HG02759 (cell line): ENCODE measurements at regions not wholly inside any gene's neighbourhood (a gene's known extent, or its start where the extent isn't known, plus 50 kb on each side); places are given as distances from the start of the nearest gene placed in this dataset.

Source experiments
- ATAC-seq: cut with Tn5 transposase; IDR thresholded peaks from one replicate; pipeline ENCODE4 v1.9.1; 2021; ENCODE audit warnings: mild to moderate bottlenecking, moderate library complexity; ENCODE audit not compliant: unreplicated experiment

DNA sequence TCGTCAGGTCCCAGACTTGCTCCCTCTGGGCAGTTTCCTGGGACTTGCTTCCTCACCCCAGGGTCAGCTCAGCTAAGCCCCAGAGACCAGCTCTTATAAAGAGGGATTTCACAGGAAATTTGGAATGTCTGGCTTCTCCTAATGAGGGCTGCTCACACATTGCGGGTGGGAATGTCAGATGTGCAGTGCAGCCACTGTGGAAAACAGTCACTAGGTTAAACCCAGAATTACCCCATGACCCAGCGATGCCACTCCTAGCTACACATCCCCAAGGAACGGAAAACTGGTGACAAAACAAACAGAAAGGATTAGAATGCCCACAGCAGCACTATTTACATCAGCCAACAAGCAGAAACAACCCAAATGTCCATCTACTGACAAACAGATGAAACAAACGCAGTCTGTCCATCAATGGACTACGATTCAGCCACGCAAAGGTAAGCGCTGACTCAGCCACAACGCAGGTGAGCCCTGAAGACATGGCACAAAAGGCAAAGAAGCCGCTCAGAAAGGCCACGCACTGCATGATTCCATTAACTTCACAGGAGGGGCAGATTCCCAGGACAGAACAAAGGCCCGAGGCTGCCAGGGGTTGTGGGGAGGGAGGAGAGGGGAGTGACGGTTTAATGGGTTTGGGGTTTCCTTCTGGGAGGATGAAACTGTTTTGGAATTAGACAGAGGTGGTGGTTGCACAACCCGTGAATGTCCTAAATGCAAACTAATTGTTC, 63.0 kb downstream of the NCOR2 start:
- no peak for ATAC-seq

DNA sequence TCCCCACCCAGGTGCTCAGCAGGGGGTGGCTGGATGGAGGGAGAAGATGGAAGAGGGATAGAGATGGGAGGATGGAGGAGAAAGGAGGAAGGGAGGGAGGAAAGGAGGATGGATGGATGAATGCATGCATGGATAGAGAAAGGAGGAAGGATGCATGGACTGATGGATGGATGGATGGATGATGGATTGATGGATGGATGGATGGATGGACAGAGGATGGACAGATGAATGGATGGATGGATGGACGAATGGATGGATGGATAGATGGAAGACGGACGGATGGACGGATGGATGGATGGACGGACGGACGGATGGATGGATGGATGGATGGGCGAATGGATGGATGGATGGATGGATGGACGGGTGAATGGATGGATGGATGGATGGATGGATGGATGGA, 64.1 kb downstream of the NCOR2 start:
- no peak for ATAC-seq

GRCh38 chr12:124502379-124502778, 65.0 kb downstream of the NCOR2 start:
- ATAC-seq, result no peak

- no peak for ATAC-seq
Observed at GRCh38 chr12:124501827-124502226, 65.6 kb downstream of the NCOR2 start.

DNA sequence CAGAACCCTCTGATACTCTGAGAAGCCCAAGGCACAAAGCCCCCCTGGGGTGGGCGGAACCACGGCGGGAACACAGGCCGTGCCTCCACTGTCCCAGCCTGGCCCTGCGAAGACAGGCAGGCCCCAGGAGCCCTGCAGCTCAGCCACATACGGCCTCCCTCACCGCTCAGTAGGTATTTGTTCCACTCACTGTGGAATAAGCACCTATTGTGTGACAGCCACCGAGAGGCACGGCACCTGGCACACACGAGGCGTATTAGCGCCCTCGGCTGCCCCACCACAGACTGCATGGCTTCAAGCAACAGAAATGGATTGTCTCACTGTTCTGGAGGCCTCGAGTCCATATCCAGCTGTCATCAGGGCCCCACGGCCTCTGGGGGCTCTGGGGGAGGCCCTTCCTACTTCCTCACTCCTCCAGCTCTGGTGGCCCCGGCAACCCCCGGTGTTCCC, 66.3 kb downstream of the NCOR2 start:
- ATAC-seq, result no peak

DNA sequence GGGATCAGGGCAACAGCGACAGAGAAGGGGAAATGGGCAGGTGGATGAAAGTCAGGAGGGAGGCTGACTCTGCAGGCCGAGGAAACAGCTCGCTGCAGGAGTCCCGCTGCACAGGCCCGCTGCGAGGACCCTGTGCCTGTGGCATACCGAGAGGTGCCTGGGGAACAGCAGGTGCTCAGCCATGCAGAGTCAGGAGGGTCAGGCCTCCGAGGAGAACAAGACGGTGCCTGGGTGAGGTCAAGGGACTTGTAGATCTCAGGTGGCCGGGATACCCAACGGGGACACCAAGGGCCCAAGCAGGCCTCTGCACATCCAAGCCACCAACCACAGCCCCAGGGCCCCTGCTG, 67.5 kb downstream of the NCOR2 start:
- ATAC-seq, result no peak

DNA sequence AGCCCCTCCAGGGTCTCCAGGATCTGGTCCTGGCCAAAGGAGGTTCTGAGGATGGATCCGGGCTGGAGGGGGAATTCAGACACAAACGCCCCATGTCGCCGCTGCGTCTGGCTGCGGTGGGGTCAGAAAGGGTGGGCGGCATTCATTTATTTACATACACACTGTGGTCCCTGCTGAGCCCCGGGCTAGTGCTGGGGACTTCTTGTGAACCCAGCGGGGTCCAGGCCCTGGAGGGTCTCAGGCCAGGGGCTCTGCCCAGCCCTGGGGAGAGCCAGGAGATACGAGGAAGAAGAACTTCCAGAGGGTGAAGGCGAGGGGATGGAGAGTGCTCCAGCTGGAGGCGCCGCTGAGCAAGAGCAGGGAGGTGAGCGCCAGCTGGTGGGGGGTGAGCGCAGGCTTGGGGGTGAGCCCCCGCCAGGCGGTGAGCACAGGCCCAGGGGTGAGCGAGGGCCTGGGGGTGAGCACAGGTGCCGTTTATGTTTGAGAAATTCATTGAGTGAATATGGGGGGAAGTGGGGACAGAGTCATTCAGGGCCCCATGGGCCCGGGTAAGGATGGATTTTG, 68.1 kb downstream of the NCOR2 start:
- ATAC-seq, result no peak

DNA sequence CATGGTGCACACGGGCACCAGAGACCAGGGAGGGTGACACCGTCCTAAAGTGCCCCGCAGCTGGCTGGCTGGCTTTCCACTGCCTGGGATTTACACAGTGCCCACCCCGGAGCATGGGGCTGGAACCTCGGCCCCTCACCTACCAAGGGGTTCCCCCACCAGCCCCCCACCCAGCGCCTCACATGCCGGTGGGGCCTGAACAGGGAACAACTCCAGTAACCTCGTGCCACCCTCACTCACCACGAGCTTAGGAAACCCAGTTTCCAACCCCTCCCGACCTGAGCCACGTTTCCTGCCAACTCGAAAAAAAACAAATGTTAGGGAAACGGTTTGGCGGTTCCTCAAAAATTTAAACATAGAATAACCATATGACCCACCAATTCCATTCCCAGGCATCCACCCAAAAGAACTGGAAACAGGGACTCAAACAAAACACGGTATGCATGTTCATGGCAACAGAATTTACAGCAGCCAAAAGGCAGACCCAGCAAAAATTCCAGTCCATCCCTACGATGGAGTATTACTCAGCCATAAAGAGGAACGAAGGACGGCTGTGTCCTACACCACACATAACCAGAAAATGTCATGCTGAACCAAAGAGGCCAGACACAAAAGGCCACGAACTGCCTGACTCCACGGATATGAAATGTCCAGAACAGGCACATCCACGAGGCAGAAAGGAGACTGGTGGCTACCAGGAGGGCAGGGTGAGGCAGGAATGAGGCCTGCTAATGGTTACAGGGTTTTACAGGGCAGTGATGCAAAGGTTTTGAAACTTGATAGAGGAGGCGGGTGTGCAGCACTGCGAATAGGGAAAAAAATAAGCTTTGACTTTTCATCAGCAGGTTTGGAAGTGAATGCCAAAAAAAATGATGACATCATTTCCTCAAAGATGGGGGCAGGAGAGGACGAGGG, 68.9 kb downstream of the NCOR2 start:
- ATAC-seq, result no peak

DNA sequence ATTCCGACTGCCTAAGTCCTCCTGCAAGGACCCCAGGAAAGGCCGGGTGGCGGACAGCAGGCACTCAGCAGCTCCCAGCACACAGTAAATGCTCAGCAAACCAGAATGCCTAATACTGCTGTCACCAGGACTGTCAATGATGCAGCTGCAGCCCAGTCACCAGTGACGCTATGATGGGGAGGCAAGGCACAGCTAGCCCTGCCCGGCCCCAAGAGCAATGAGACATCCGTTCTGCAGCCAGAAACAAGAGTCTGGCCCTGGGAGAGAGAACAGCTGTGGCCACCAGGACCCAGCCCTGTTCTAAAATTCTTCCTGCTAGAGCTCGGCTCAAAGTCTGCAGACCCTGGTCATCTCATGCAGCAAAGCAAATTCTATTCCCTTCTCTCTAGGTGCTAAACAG, 69.8 kb downstream of the NCOR2 start:
- no peak for ATAC-seq

GRCh38 chr12:124497039-124497438, 70.4 kb downstream of the NCOR2 start:
- ATAC-seq, result no peak

GRCh38 chr12:124496584-124496983, 70.8 kb downstream of the NCOR2 start:
- no peak for ATAC-seq

GRCh38 chr12:124495194-124495983, 72.0 kb downstream of the NCOR2 start:
- ATAC-seq, result no peak

DNA sequence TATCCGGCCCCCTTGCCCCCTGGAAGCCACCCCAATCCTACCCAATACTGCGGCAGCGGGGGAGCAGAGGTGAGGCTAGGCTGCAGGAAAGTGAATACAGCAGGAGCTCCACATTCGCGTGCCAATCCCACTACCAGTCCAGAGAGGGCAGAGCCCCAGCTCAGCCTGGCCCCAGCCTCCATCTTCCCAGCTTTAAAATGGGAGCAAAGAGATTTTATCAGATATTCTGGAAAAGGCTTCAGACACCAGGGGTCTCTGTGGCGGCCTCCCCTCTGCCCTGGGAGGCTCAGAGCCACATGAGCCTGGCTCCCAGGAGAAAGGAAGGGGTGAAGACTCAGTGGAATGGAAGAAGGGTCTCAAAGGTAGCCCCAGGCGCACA, 72.7 kb downstream of the NCOR2 start:
- ATAC-seq, result no peak

- ATAC-seq, result peak; percentile 93
Observed at GRCh38 chr12:124493809-124494750, 73.3 kb downstream of the NCOR2 start.

DNA sequence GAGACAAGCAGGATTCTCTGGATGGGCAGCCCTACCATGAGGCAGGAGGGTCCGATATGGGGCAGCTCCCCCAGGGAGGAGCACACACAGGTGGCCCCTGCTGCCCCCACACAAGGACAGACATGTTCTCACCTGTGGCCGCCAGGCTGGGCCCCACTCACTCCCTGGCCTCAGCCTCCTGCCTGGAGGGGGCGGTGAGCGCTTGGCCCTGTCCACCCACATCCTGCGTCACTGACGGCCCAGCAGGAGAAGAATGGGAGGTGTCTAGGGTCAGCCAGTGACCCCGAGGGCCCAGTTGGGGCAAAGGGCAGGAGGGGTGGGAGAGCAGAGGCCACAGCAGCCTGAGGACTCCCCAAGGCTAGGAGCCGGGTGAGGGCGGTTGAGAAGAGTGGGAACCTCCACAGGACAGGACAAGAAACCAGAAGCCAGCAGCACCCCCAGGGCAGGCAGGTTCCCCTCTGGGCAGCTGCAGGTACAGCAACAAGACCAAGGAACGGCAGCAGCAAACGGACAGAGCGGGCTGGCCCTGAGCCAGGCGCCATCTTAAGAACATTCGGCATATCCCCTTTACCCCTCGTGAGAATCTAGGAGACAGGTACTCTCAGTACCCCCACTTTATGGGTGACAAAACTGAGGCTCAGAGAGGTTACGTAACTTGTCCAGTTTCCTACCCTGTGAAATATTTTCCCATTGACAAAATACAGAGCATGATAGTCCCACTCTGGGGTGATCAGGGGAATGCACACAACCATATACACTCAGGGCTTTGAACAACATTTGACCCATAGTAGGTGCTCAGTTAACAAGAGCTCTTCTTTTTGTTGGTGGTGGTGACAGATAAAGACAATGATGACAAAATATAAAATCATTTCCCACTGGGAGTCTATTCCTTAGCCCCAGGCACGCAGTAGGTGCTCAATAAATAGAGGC, 74.3 kb downstream of the NCOR2 start:
- no peak for ATAC-seq

GRCh38 chr12:124491856-124492420, 75.5 kb downstream of the NCOR2 start:
- no peak for ATAC-seq

DNA sequence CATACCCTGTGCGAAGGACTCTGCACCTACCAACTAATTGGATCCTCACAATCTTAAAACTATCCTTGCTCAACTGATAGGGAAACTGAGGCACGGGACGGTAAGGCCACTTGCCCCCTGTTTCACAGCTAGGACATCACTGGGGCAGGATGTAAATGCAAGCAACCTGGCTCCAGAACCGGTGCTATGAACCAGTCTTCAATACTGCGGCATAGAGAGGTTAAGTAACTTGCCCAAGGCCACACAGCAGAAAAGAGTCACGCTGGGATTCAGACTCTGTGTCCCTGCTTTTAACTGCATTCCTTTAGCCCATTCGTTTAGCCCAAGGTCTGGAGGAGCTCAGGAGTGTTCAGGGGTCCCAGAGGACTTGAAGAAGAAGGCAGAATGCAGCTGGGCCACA, 76.1 kb downstream of the NCOR2 start:
- no peak for ATAC-seq

DNA sequence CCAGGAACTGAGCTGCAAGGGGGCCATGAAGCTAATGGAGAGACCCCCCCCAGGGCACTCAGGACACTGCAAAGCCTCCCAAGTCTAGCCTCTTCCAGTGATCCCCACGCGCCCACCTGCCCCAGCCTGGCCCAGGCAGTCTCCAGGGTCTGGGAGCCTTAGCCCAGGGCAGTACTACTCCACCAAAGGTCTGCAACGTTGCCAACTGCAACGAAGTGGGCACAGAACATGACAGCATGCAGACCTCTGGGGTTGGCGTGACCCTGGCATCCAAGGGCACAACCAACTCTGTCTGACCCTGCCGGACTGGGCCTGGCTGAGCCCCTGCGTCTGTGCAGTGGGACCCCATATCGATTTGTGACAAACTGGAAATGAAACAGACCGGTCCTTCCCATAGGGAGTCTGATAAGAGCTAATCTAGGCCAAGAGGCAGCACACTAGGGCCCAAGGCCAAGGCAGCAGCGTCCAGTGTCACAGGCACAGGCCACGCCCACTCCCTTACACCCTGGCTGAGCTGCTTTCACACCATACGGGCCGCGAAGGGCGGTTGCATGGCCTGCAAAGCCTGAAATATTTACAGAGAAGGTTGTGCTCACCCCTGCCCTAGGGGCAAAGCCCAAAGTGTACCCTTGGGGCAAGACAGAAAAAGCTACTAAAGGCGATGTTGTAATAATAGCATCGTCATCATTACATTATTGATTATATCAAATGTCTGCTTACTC, 76.7 kb downstream of the NCOR2 start:
- ATAC-seq, result no peak
